Liver (tissue), 8 donors: ENCODE measurements at regions not wholly inside any gene's neighbourhood (a gene's known extent, or its start where the extent isn't known, plus 50 kb on each side); places are given as distances from the start of the nearest gene placed in this dataset.

Experiments
- DNase-seq: peaks from one replicate; pipeline ENCODE4 v3.0.0-alpha.2; 2017; ENCODE audit warnings: low spot score
- H3K27ac ChIP-seq, 2 donors: one replicate each; pipeline ENCODE4 v1.7.0; 2013; ENCODE audit warnings: inconsistent platforms in 2 of 2, low read length in 2 of 2, control low read depth in 1 of 2, low read depth in 1 of 2, mild to moderate bottlenecking in 1 of 2
- H3K27me3 ChIP-seq, 4 donors: one replicate each; pipeline versions ENCODE4 v1.6.1 to v1.7.0; 2013; ENCODE audit warnings: low read length in 3 of 4, inconsistent platforms in 1 of 4, mild to moderate bottlenecking in 1 of 4, moderate library complexity in 1 of 4; ENCODE audit not compliant: control insufficient read depth in 4 of 4, insufficient read depth in 4 of 4
- H3K36me3 ChIP-seq, 4 donors: one replicate each; pipeline versions ENCODE4 v1.6.1 to v1.7.0; 2013; ENCODE audit warnings: low read length in 3 of 4, mild to moderate bottlenecking in 3 of 4, low read depth in 1 of 4, moderate library complexity in 1 of 4; ENCODE audit not compliant: control insufficient read depth in 4 of 4, insufficient read depth in 3 of 4
- H3K4me1 ChIP-seq, 4 donors: one replicate each; pipeline versions ENCODE4 v1.6.1 to v1.7.0; 2013; ENCODE audit warnings: low read length in 3 of 4, mild to moderate bottlenecking in 3 of 4, moderate library complexity in 1 of 4; ENCODE audit not compliant: control insufficient read depth in 4 of 4, insufficient read depth in 4 of 4
- H3K4me3 ChIP-seq, 3 donors: one replicate each; pipeline versions ENCODE4 v1.6.1 to v1.7.0; 2013; ENCODE audit warnings: low read length in 3 of 3, control low read depth in 1 of 3, low read depth in 1 of 3, mild to moderate bottlenecking in 1 of 3
- H3K9ac ChIP-seq, 2 donors: one replicate each; pipeline ENCODE4 v1.7.0; 2013; ENCODE audit warnings: low read length in 2 of 2, mild to moderate bottlenecking in 2 of 2, moderate library complexity in 2 of 2, control low read depth in 1 of 2, low read depth in 1 of 2
- H3K9me3 ChIP-seq, 4 donors: one replicate each; pipeline versions ENCODE4 v1.6.1 to v1.7.0; 2013; ENCODE audit warnings: low read length in 3 of 4; ENCODE audit not compliant: control insufficient read depth in 4 of 4
- ATF3 ChIP-seq: IDR thresholded peaks from 2 replicates; pipeline ENCODE4 v1.6.1; 2016; ENCODE audit warnings: antibody characterized with exemption
- CTCF ChIP-seq: fragments of 150-350 bp; IDR thresholded peaks from 2 replicates; pipeline ENCODE4 v1.5.1; 2017; ENCODE audit warnings: improper control_type of control experiment, low read depth, low read length; ENCODE audit not compliant: missing input control
- EGR1 ChIP-seq, 2 donors: IDR thresholded peaks; 2 replicates each; pipeline ENCODE4 v1.6.1; 2016 to 2018; ENCODE audit warnings: antibody characterized with exemption in 2 of 2, low read depth in 2 of 2
- FOXA2 ChIP-seq: IDR thresholded peaks from 2 replicates; pipeline ENCODE4 v1.6.1; 2016; ENCODE audit warnings: antibody characterized with exemption
- GABPA ChIP-seq, 2 donors: IDR thresholded peaks in 1 of 2; conservative IDR thresholded peaks in 1 of 2; 2 replicates each; pipeline ENCODE4 v1.6.1; 2016; ENCODE audit warnings: antibody characterized with exemption in 2 of 2, mild to moderate bottlenecking in 1 of 2, moderate library complexity in 1 of 2
- HNF4A ChIP-seq, 2 donors: conservative IDR thresholded peaks; 2 replicates each; pipeline ENCODE4 v1.6.1; 2016; ENCODE audit warnings: antibody characterized with exemption in 2 of 2, mild to moderate bottlenecking in 2 of 2
- HNF4G ChIP-seq: IDR thresholded peaks from 2 replicates; pipeline ENCODE4 v1.6.1; 2016; ENCODE audit warnings: antibody characterized with exemption
- JUND ChIP-seq, 2 donors: IDR thresholded peaks; 2 replicates each; pipeline ENCODE4 v1.6.1; 2016; ENCODE audit warnings: antibody characterized with exemption in 2 of 2
- MAX ChIP-seq: IDR thresholded peaks from 2 replicates; pipeline ENCODE4 v1.6.1; 2016; ENCODE audit warnings: antibody characterized with exemption
- NR2F2 ChIP-seq: IDR thresholded peaks from 2 replicates; pipeline ENCODE4 v1.6.1; 2016; ENCODE audit warnings: antibody characterized with exemption
- RAD21 ChIP-seq, 2 donors: IDR thresholded peaks; 2 replicates each; pipeline ENCODE4 v1.6.1; 2016; ENCODE audit warnings: antibody characterized with exemption in 2 of 2, mild to moderate bottlenecking in 2 of 2
- REST ChIP-seq: IDR thresholded peaks from 2 replicates; pipeline ENCODE4 v1.6.1; 2016; ENCODE audit warnings: antibody characterized with exemption, mild to moderate bottlenecking
- RXRA ChIP-seq, 2 donors: IDR thresholded peaks; 2 replicates each; pipeline ENCODE4 v1.6.1; 2017 to 2018; ENCODE audit warnings: antibody characterized with exemption in 2 of 2, mild to moderate bottlenecking in 1 of 2
- SP1 ChIP-seq: IDR thresholded peaks from 2 replicates; pipeline ENCODE4 v1.6.1; 2018; ENCODE audit warnings: antibody characterized with exemption, mild to moderate bottlenecking
- YY1 ChIP-seq: IDR thresholded peaks from 2 replicates; pipeline ENCODE4 v1.6.1; 2016; ENCODE audit warnings: antibody characterized with exemption, mild to moderate bottlenecking
- ZBTB33 ChIP-seq: IDR thresholded peaks from 2 replicates; pipeline ENCODE4 v1.6.1; 2016; ENCODE audit warnings: antibody characterized with exemption
- WGBS: extraction: QIAGEN DNeasy Blood & Tissue Kit; methylation state at CpG from one replicate; pipeline ENCODE4 v1.1.7; 2013; 5-methylcytosine and 5-hydroxymethylcytosine counted together
- donor health status: healthy.
- donor health status: healthy.
- donor health status: healthy.
- donor health status: healthy.
- donor health status: healthy.

- no peak for TF ChIP-seq REST
- no peak for TF ChIP-seq SP1
- no peak for TF ChIP-seq EGR1 (IDR thresholded peaks at IDR 0.05; ENCODE audit: low read depth in 2 of 2)
- no peak for TF ChIP-seq RAD21 (IDR thresholded peaks at IDR 0.05)
These were observed 272.1 kb downstream of the RASEF start (continued) for GRCh38 chr9:82790875-82791274.

- 53% methylated on average over 2 of the region's 2 CpGs for WGBS
- Histone ChIP-seq H3K9me3 (no peaks in the 10 kb centered on the region), H3K9ac (no peak overlapping the region), H3K36me3 (no peaks in the 10 kb centered on the region), H3K27ac (no peak overlapping the region), H3K4me1 (no peaks in the 10 kb centered on the region), H3K27me3 (no peaks in the 10 kb centered on the region), H3K4me3 (no peak overlapping the region)
- no peak for TF ChIP-seq JUND (IDR thresholded peaks at IDR 0.05)
- TF ChIP-seq RAD21 (IDR thresholded peaks at IDR 0.05): no peak
- no peak for TF ChIP-seq MAX
- no peak for TF ChIP-seq YY1
- DNase-seq: no peak
These were observed 271.2 kb downstream of the RASEF start for GRCh38 chr9:82791692-82792091.

- DNase-seq: no peak
- Histone ChIP-seq H3K27me3 (peaks cover 0 to 3% (median 0%) of the 10 kb centered on the region in 4 donors), H3K9me3 (no peaks in the 10 kb centered on the region), H3K27ac (no peak overlapping the region), H3K9ac (no peak overlapping the region), H3K4me1 (no peaks in the 10 kb centered on the region), H3K36me3 (no peaks in the 10 kb centered on the region), H3K4me3 (no peak overlapping the region)
- TF ChIP-seq HNF4A (conservative IDR thresholded peaks at IDR 0.05): no peak
- no peak for TF ChIP-seq HNF4G
- TF ChIP-seq NR2F2: no peak
- TF ChIP-seq ZBTB33: no peak
- 57% methylated on average over 3 of the region's 3 CpGs for WGBS
These were observed 265.4 kb downstream of the RASEF start for GRCh38 chr9:82797534-82797933.

GRCh38 chr9:82799286-82799685 lies 263.7 kb downstream of the RASEF start:
- Histone ChIP-seq H3K27ac (no peak overlapping the region), H3K9ac (no peak overlapping the region), H3K4me3 (no peak overlapping the region), H3K27me3 (peaks cover 0 to 3% (median 0%) of the 10 kb centered on the region in 4 donors), H3K9me3 (no peaks in the 10 kb centered on the region), H3K4me1 (no peaks in the 10 kb centered on the region), H3K36me3 (no peaks in the 10 kb centered on the region)
- DNase-seq: no peak
- 76% methylated on average over 4 of the region's 4 CpGs for WGBS
- no peak for TF ChIP-seq GABPA (IDR thresholded peaks at IDR 0.05 in 1 of 2, conservative IDR thresholded peaks at IDR 0.05 in 1 of 2)
- no peak for TF ChIP-seq SP1
- no peak for TF ChIP-seq MAX
- TF ChIP-seq NR2F2: no peak
- no peak for TF ChIP-seq HNF4G
- TF ChIP-seq RXRA (IDR thresholded peaks at IDR 0.05): no peak
- no peak for TF ChIP-seq HNF4A (conservative IDR thresholded peaks at IDR 0.05)
- TF ChIP-seq ATF3: no peak
- TF ChIP-seq RAD21 (IDR thresholded peaks at IDR 0.05): no peak
- TF ChIP-seq ZBTB33: no peak
- no peak for TF ChIP-seq CTCF
- no peak for TF ChIP-seq YY1
- TF ChIP-seq FOXA2: no peak
- TF ChIP-seq EGR1 (IDR thresholded peaks at IDR 0.05; ENCODE audit: low read depth in 2 of 2): no peak
